IPS-15b (cell line): ENCODE measurements at regions not wholly inside any gene's neighbourhood (a gene's known extent, or its start where the extent isn't known, plus 50 kb on each side); places are given as distances from the start of the nearest gene placed in this dataset.
"Not testable (repeated sequence)": the region's sequence is repeated elsewhere in the genome, so short reads cannot be mapped to it uniquely, and the experiment has no call there.

Experiments
- H3K27me3 ChIP-seq: one replicate; pipeline ENCODE4 v1.6.1; 2013; ENCODE audit warnings: low read length; ENCODE audit not compliant: control insufficient read depth, insufficient read depth
- H3K36me3 ChIP-seq: one replicate; pipeline ENCODE4 v1.6.1; 2013; ENCODE audit warnings: low read length; ENCODE audit not compliant: control insufficient read depth, insufficient read depth
- H3K4me1 ChIP-seq: one replicate; pipeline ENCODE4 v1.6.1; 2013; ENCODE audit warnings: mild to moderate bottlenecking, low read length; ENCODE audit not compliant: control insufficient read depth, insufficient read depth
- H3K4me3 ChIP-seq: one replicate; pipeline ENCODE4 v1.5.1; 2013; ENCODE audit warnings: low read depth, low read length
- H3K9ac ChIP-seq: one replicate; pipeline ENCODE4 v1.6.1; 2013; ENCODE audit warnings: low read depth, mild to moderate bottlenecking, low read length
- H3K9me3 ChIP-seq: one replicate; pipeline ENCODE4 v1.6.1; 2013; ENCODE audit warnings: mild to moderate bottlenecking, low read length; ENCODE audit not compliant: control insufficient read depth, insufficient read depth

DNA sequence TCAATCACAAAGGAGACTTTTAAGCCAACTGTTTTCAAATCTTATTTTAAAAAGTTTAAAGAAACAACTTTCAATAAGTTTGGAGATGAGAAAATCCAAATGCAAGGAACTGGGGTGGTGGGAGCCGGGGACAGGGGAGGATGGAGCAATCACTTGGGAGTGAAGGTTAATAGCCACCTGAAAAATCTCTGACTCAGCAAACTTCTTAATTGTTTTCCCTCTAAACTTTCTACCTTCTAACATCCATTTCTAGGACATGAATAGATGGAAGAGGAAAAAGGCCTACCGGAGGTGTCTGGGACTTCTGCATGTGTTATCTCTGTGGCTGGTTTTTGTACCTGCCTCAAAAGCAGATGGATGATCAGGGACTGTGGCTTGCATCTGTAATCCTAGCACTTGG lies 360.6 kb downstream of the OSTF1 start:
- Histone ChIP-seq H3K4me3 (no peak overlapping the region), H3K36me3 (no peaks in the 10 kb centered on the region), H3K9ac (no peak overlapping the region), H3K9me3 (no peaks in the 10 kb centered on the region), H3K27me3 (no peaks in the 10 kb centered on the region), H3K4me1 (peaks cover 2% of the 10 kb centered on the region)

DNA sequence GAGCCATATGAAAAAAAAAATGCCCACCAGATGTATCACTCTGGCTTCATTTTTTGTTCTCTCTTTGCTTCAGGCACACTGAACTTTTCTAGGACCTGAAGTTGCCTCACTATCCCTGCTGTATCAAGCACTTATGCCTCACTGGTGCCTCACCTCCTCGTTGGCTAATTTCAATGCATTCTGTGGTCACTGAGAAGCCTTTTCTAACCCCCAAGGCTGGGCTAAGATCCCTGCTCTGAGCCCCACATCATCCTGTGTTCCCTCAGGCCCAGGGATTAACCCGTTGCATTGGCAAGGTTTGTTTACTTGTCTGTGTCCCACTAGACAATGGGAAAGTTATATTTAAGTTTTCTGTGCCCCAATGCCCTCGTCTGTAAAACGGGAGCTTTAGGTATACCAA lies 362.7 kb downstream of the OSTF1 start:
- Histone ChIP-seq H3K4me3 (no peak overlapping the region), H3K4me1 (peaks cover 2% of the 10 kb centered on the region), H3K36me3 (no peaks in the 10 kb centered on the region), H3K9me3 (no peaks in the 10 kb centered on the region), H3K9ac (no peak overlapping the region), H3K27me3 (no peaks in the 10 kb centered on the region)

DNA sequence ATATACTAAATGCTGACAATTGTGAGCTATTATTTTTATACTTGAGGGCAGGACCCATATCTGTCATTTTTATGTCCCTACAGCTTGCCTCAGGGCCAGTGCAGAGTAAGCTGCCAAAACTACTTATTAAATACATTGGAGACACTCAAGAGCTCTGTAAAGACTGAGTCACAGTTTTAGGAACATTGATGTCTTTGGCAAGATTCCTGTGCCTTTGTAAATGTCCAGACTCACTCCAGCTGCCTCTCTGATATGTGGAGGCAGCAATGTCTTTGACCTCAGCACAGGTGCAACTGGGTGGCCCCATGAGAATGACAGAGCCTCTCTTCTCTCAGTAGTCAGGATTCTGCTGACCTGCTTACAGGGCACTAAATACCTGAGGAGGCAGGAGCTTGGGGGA lies 363.2 kb downstream of the OSTF1 start:
- Histone ChIP-seq H3K4me3 (no peak overlapping the region), H3K36me3 (no peaks in the 10 kb centered on the region), H3K27me3 (no peaks in the 10 kb centered on the region), H3K9ac (no peak overlapping the region), H3K9me3 (no peaks in the 10 kb centered on the region), H3K4me1 (peaks cover 6% of the 10 kb centered on the region)

DNA sequence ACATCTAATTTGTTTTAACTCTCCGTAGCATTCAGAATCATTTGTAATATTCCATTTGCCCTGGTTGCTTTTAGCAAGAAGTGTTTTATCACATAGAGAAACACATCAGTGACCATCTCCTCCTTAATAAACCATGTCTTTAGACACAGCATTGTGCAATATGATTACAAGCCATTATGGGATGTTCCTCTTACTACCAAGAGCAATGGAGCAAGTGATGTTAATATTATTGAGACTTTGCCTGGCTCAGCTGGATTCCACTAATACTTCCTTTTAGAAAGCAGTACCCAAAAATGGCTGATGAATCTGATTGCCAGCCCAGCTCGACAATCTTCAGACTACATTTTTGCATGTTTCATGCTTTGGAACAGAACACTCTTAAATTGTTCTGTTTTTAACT lies 364.2 kb downstream of the OSTF1 start:
- no peak overlapping the region for H3K9ac ChIP-seq
- H3K4me1 ChIP-seq, result peaks cover 13% of the 10 kb centered on the region
- no peaks in the 10 kb centered on the region for H3K36me3 ChIP-seq
- no peaks in the 10 kb centered on the region for H3K27me3 ChIP-seq
- no peaks in the 10 kb centered on the region for H3K9me3 ChIP-seq
- no peak overlapping the region for H3K4me3 ChIP-seq

DNA sequence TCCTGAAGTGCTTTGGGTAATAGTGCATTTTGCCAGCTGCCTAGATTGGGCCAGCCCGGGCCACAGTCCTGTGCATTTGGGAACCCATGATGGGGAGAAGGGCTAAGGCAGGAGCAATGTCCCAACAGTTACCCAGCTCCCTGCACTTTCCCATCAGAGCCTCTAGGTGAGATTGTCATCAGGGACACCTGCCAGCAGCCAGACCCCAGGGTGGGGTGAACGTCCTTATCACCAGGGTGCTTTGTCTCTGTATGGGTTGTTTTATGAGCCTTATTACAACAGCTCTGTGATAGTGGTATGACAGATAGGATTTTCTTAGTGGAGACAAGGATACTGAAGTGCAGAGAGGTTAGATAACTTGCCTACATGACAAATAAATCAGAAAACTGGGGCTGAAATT lies 365.7 kb downstream of the OSTF1 start:
- Histone ChIP-seq H3K9ac (no peak overlapping the region), H3K4me3 (no peak overlapping the region), H3K4me1 (peaks cover 18% of the 10 kb centered on the region), H3K36me3 (no peaks in the 10 kb centered on the region), H3K27me3 (no peaks in the 10 kb centered on the region), H3K9me3 (no peaks in the 10 kb centered on the region)

DNA sequence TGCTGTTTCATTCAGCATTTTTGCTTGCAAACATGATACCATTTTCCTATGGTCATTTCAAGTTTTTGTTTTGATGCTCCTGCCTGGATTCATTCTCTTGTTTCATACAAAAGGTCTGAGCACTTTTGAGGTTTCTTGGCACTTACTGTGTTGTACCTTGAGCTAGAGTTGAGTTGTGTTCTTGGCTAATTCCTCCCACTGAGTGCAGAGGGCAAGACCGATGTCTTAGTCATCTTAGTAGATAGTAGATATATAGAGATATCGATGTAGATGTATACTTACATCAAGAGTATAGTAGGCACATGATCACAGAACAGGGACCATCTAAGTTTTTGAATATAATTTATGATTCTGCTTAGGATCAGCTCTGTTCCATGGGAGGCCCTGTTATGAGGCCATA lies 366.6 kb downstream of the OSTF1 start:
- no peak overlapping the region for H3K4me3 ChIP-seq
- H3K9ac ChIP-seq, result no peak overlapping the region
- no peaks in the 10 kb centered on the region for H3K27me3 ChIP-seq
- no peaks in the 10 kb centered on the region for H3K9me3 ChIP-seq
- peaks cover 18% of the 10 kb centered on the region for H3K4me1 ChIP-seq
- H3K36me3 ChIP-seq, result no peaks in the 10 kb centered on the region

DNA sequence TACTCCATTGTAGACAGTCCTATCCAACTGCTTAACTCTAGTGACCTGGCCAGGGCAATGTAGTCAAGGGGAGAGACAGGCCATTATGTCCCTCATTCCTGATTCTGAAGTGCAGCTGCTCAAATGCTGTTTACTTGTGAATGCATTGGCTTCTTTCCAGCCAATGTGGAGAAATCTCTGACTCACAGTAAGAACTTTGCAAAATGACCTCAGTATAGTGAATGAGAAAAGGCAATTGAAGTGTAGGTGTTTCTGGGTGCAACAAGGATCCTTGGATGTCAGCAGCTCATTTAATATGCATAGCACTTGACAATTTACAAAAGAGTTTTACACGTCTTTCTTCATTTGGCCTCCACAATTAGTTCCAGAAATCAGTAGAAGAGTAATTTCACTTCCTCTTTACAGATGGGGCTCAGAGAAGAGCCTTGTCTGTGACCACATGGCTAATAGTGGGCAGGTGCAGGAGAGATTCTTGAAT lies 367.2 kb downstream of the OSTF1 start:
- Histone ChIP-seq H3K27me3 (no peaks in the 10 kb centered on the region), H3K4me1 (peaks cover 19% of the 10 kb centered on the region), H3K4me3 (no peak overlapping the region), H3K9ac (no peak overlapping the region), H3K9me3 (no peaks in the 10 kb centered on the region), H3K36me3 (no peaks in the 10 kb centered on the region)

DNA sequence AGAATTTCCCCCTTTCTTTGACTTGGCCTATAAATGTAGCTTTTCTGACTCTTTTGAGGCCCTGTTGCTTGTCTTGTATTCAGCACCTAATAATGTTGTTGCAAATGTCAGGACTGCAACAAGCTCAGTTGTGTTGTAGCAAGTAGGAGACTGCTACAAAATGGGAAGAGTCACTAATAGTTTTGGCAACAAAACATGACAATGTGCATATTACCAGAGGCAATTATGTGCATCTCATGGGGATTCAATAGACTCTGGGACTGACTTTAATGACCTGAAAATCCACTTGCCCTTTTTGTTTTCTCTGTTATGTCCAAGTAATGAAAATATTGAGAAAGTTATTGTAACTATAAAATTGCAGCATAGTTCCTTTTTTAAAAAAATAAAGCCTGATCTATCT lies 368.4 kb downstream of the OSTF1 start:
- Histone ChIP-seq H3K4me3 (no peak overlapping the region), H3K9ac (no peak overlapping the region)

DNA sequence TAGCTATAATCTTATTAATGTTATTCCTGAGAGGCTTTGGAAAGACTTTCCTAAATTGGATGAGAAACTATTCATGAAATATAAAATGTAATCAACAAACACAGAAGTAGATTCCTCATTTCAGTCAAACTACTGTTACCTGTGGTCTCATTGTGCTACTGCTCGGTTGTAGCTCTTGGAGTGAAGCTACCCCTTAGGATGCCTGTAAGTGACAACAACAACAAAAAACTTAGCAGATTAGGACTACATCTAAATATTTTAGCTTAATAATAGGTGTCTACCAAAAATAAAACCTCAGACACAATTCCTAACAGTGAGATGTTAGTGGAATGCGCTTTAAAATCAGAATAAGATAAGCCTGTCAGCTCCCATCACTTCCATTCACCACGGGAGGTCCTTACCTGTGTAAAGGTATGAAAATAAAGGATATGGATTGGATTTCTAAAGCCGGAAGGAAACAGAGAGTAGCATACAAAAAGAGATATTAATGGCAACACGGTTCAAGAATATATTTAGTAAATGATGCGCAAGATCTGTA lies 369.2 kb downstream of the OSTF1 start:
- no peaks in the 10 kb centered on the region for H3K36me3 ChIP-seq
- H3K9ac ChIP-seq, result peak overlapping the region; percentile 27
- no peaks in the 10 kb centered on the region for H3K27me3 ChIP-seq
- no peak overlapping the region for H3K4me3 ChIP-seq
- H3K9me3 ChIP-seq, result no peaks in the 10 kb centered on the region
- peaks cover 21% of the 10 kb centered on the region for H3K4me1 ChIP-seq

More for the DNA sequence above, 368.4 kb downstream of the OSTF1 start:
- no peaks in the 10 kb centered on the region for H3K36me3 ChIP-seq
- H3K27me3 ChIP-seq, result no peaks in the 10 kb centered on the region
- H3K4me1 ChIP-seq, result peaks cover 21% of the 10 kb centered on the region
- H3K9me3 ChIP-seq, result no peaks in the 10 kb centered on the region

DNA sequence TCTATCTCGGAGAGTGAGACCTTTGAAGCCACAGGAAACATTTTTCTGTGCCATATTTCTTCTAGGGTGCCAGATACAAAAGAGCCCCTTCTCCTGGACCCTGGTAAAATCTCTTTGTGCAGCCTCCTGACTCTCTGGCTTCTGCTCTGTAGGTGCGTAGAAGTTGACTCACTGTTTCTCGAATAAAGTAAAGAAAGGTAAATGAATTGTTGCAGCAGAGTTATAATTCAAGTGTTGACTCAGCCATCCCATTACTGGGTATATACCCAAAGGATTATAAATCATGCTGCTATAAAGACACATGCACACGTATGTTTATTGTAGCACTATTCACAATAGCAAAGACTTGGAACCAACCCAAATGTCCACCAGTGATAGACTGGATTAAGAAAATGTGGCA lies 371.0 kb downstream of the OSTF1 start:
- H3K4me1 ChIP-seq, result peaks cover 21% of the 10 kb centered on the region
- H3K4me3 ChIP-seq, H3K9ac ChIP-seq, H3K9me3 ChIP-seq, H3K27me3 ChIP-seq, H3K36me3 ChIP-seq: not testable (repeated sequence)

DNA sequence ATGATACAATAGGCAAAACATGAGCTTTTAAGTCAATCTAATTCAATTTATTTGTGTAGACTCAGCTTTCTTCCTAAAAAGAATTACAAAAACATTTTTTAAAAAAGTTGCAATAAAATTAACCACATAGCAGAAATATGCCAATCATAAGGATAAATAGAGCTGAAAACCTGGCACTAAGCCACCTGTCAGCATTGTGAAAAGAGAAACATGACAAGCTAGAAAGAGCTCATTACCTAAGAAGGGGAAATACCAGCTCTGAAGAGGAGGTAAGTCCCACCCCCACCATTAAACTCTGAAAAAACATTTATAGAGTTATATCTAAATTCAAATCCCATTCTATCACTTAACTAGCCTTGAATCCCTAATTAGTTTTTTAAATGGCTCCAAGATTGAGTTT lies 372.9 kb downstream of the OSTF1 start:
- Histone ChIP-seq H3K4me3 (no peak overlapping the region), H3K4me1 (peaks cover 21% of the 10 kb centered on the region), H3K9me3 (no peaks in the 10 kb centered on the region), H3K9ac (no peak overlapping the region), H3K27me3 (no peaks in the 10 kb centered on the region), H3K36me3 (no peaks in the 10 kb centered on the region)

DNA sequence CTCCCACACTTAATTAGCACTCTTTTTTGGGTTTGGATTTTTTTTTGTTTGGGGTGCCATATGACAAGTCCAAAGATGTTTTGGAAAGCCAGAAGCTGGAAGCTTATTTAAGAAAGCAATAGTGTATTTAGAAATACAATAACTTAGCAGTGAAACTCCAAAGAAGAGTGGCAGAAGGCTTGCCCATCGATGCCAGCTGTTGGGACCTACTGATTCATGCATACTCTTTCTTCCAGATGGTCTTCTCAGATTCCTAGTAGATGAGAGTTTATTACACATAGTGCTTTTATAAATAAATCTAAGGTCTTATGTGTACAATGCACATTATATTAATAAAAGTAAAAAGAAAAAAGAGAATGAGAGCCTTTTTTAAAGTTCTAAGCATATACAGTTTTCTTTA lies 374.6 kb downstream of the OSTF1 start:
- Histone ChIP-seq H3K27me3 (no peaks in the 10 kb centered on the region), H3K4me3 (no peak overlapping the region), H3K36me3 (no peaks in the 10 kb centered on the region), H3K9me3 (no peaks in the 10 kb centered on the region), H3K4me1 (peaks cover 7% of the 10 kb centered on the region), H3K9ac (no peak overlapping the region)
